Ureter (tissue), 1 donor: ENCODE measurements at regions not wholly inside any gene's neighbourhood (a gene's known extent, or its start where the extent isn't known, plus 50 kb on each side); places are given as distances from the start of the nearest gene placed in this dataset.

Source experiments
- DNase-seq: peaks from one replicate; pipeline ENCODE4 v3.0.0-alpha.2; 2020; ENCODE audit warnings: low spot score
- donor health status: DM: yes; HTN: yes; CAD: no.

GRCh38 chr14:87732562-87732961 is 260.4 kb downstream of the GALC start:
- DNase-seq: no peak

- no peak for DNase-seq
These were observed 267.7 kb downstream of the GALC start for GRCh38 chr14:87725318-87725717.

DNA sequence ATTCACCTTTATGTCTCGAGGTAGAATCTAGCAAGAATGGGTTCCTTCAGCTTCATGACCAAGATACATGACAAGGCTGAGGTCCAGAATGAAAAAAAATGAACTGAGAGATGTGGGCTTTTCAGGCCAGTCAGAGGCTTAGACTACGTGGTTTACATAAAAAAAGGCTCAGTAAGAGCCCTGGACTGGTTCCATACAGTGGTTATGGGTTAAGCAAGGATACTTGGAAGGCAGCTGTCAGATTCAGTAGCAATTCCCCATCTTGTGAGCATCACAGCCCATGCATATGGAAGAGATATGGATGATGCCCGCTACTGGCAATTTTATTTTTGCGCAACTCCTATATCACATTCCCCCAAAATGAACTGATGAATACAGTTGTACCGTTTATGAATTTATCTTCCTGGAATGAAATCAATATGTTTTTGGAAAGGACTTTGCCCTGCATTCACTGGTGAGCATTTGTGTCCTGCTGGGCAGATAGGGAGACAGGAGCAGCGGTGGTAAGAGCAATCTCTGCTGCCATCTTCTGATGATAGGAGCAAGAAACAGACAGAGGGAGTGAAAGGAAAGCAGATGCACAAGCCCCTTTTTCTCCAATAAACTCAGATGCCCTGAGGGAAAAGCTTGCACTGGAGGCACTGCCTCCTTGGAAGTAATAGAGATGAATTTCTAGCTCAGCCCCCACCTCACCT is 280.4 kb downstream of the GALC start:
- no peak for DNase-seq

- DNase-seq: no peak
These were observed 287.5 kb downstream of the GALC start for GRCh38 chr14:87705439-87705896.

GRCh38 chr14:87698481-87698880 is 294.5 kb downstream of the GALC start:
- no peak for DNase-seq

GRCh38 chr14:87696485-87696884 is 296.5 kb downstream of the GALC start:
- DNase-seq: no peak

DNA sequence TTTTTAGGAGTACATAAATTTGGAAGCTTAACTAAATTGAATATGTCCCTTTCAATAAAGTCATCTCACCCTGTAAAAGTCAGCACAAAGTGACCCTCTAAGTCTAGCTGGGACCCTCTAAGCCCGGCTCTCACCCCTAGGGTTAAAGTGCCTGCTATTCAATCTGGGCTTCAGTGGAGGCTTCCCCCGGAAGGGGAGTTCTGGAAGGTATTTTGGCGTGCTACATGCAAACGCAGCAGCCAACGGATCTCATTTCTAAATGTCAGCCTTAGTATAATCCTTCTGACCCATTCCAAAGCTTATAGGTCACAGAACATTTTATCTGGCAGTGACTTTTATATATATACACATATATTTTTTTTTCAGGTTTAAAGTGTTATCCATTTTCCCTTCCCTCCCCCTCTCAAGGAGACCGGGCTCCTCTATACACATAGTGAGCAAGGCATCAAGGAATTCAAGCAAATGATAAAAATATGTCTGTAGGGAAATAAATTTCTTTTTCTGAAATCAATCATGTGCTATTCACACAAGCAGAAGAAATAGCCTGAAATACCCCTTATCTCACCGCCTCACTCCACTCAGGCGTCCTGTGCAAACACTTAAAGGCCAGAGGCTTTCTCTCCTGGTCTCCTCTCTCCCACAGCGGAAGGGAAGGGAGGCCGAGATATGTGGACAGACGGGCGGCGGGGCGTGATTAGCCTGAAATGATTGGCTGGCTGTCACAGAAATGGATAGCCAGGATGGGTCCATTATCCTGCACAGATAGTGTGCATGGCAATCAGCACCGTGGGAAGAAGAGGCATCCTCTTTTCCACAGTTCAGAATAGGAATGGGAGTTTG is 301.7 kb downstream of the GALC start:
- DNase-seq: no peak

GRCh38 chr14:87690076-87690613 is 302.8 kb downstream of the GALC start:
- DNase-seq: no peak

DNA sequence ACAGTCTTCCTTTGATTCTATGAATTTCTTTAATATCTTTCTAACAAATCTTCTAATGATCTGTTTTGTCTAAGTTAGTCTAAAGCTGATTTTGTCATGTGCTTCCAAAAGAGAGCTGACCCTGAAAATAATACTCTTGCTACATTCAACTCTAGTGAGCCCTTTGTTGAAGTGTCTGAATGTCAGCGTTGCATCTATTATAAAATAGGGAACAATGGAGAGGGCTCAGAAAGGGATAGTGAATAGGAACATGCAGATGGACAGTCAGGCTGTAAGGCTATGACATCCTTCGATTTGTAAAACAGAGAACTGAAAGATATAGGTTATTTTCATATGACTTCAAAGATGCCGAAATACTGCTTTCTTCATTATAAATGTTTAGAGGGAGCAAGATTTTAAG is 304.5 kb downstream of the GALC start:
- DNase-seq: no peak

DNA sequence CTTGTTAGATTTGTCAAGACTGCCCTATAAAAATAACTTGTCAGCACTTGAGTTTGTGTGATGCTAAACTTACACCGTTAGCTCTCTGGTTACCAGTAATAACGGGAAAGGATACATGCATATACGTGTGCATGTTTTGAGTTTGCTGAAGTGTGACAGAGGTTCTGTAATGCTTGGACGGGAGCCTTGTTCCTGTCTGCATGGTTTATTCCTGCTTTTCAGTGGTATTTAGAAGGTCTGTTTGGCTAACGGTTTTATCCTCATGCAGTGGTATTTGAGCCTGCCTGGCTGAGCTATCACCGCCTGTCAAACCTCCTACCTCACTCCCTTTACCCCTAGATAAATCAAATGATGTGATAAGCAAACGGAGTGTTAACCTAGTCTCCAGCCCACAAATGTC is 305.6 kb downstream of the GALC start:
- DNase-seq: no peak

DNA sequence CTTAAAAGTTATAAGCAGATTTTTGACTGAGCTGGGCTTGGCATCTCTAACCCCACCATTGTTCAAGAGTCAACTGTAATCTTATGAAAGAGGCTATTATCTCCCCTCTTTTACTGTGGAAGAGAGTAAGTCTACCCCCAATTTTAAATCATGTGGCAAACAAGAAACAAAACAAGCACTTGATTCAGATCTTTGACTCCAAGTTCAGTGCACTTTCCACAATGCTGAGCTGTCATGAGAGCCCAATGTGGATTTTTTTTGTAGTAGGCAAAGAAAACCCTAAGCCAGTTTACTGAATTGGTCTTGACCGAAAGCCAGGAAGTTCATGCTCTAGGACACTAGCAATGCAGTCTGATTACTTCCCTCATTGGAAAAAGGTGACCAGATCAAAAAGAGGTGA is 306.2 kb downstream of the GALC start:
- no peak for DNase-seq

DNA sequence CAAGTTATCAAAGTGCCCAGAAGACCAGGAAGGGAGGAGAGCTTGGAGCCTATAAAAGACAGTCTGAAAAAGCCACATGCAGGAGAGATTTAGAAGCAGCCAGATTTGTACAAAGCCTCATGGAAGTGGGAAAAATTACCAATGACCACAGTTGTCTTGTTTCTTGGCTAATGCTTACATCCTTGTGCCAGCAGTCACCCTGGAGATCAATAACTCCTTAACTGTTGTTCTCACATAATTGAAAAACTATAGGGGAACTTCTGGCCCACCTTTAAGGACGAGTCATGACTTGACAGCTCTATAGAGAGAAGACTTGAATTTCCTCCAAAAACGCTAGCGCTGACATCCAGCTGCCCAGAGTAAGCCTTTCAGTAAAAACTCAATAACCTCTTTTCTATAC is 313.1 kb downstream of the GALC start:
- DNase-seq: no peak

DNA sequence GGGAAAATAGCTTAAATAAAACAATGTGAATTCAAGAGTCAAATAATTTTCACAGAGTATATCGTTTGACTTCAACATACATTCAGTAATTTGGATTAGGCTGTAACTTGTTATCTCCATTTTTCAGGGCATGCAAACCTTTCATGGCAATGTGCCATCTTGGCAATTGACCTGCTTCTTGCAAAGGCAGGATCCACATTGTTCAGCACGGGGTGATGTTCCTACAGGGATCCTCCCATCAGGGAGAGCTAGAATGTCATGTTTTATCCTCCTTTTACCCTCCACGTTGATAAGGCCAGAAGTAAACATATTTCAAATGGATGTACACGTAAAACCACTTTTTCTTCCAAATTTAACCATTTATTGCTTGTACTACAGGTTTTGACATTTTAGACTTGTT is 314.4 kb downstream of the GALC start:
- DNase-seq: no peak

GRCh38 chr14:87676814-87677437 is 316.1 kb downstream of the GALC start:
- no peak for DNase-seq

- no peak for DNase-seq
These were observed 325.3 kb downstream of the GALC start for GRCh38 chr14:87667659-87668058.

DNA sequence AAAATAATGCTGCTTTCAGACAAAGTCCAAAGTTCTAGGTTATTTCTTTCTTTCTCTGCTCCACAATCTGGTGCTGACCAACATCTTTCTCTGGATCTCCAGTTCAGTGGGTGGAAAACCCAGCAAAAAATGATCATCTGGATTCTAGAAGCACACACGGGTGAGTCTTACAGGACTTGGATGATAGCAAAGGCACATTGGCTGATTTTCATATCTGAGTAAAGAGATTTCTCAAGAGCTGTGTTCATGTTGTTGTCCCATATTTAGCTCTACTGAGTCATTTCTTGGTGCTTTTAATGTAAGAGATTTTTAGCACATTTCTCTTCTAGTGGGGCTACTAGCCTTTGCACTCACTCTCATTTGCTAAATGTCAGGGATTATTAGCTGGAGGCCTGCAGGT is 336.7 kb downstream of the GALC start:
- no peak for DNase-seq

DNA sequence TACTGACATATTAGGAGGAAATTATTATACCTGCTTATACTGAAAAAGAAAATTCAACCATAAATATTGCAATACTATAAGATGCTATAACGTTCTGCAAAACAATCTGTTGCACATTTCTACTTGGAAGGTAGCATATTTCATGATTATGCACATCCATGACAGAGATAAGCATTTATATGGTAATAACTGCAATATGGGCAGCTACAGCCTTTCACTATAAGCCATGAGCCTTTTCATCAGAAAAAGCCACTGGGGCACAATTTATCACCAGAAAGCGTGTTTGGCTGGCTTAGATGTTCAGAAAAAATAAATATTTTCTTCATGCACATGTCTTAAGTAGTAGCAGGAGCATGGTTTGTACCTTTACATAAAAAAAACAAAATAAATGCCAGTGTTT is 340.7 kb downstream of the GALC start:
- no peak for DNase-seq

DNA sequence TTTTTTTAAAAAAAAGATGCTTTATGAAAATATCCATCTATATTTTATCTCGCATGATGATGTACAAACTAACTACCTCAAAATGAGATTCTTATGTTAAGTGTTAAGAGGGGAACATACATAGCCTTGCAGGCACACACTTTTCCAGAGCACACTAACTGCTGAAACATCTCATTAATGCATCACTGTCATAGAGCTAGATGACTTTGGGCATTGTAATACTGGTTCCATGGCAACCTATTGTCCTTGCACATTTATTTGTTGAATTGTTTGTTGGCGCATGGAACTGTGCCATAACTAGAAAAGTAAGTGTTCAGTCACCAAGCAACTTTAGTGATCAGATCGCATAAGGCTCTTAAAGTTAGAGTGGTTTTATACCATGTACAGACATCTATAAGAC is 348.3 kb downstream of the GALC start:
- DNase-seq: no peak

- no peak for DNase-seq
These were observed 350.0 kb downstream of the GALC start for GRCh38 chr14:87643005-87643404.

DNA sequence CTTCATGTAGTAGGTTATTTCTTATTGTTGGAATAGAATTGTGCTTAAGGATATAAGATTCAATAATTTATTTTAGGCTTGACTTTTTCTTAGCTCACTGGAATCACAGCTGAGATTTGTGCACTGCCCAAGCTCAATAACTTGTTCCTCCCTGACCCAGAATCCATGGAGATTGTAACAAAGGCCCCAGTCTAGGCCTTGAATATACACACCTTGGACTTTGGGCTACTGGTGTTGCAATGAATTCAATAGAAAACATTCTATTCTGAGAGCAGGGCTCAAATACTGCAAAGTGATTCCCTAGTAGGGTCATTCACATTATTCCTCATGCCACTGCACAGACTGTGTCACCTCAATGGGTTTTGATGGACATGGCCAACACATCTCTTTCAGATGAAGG is 352.4 kb downstream of the GALC start:
- DNase-seq: no peak

DNA sequence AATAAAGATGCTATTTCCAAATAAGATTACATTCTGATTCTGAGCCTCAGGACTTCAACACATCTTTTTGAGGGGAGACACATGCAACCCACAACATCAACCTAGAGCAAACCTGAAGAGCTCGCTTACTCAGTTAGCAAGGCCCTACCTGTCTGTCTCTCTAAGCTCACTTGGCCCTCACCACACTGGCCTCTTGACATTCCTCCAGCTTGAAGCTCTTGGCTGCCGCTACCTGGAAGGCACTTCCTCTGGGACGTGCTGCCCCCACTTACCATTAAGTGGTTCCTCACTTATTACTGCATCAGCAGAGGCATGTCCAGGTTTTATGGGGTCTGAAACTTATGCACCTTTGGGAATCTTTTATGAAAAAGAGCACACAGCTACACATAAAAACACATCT is 354.8 kb downstream of the GALC start:
- DNase-seq: no peak

- no peak for DNase-seq
These were observed 357.5 kb downstream of the GALC start for GRCh38 chr14:87635442-87635841.

DNA sequence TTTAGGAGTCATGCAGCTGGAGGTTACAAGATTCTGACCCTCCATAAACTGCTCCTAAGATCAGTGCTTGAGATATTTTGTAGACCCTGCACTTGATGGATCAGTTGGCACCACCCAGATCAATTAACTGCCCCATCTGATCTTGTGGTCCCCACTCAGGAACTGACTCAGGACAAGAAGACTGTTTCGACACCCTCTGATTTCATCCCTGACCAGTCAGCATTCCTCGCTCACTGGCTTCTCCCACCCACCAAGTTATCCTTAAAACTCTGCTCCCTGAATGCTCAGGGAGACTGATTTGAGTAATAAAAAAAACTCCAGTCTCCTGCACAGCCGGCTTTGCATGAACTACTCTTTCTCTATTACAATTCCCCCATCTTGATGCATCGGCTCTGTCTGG is 360.2 kb downstream of the GALC start:
- no peak for DNase-seq
